Smooth muscle cell (in vitro differentiated cells): ENCODE measurements at regions not wholly inside any gene's neighbourhood (a gene's known extent, or its start where the extent isn't known, plus 50 kb on each side); places are given as distances from the start of the nearest gene placed in this dataset.

Experiments used
- DNase-seq: peaks from one replicate; lab custom pipeline; 2025; ENCODE audit not compliant: unreplicated experiment; lab: John Stamatoyannopoulos, UW
- H2AFZ ChIP-seq: fragments of 200-600 bp; sonication (generic); 2 replicates; pipeline ENCODE4 v1.6.0; 2016; ENCODE audit warnings: antibody characterized with exemption, low read depth, mild to moderate bottlenecking
- H3F3A ChIP-seq: fragments of 200-600 bp; sonication (generic); 2 replicates; pipeline ENCODE4 v1.6.0; 2017; ENCODE audit warnings: antibody characterized with exemption, low read depth
- H3K27ac ChIP-seq: fragments of 200-600 bp; sonication (generic); 2 replicates; pipeline ENCODE4 v1.5.1; 2016; ENCODE audit warnings: low read depth, mild to moderate bottlenecking
- H3K27me3 ChIP-seq: fragments of 200-600 bp; sonication (generic); 2 replicates; pipeline ENCODE4 v1.6.1; 2016; ENCODE audit warnings: low read depth, mild to moderate bottlenecking
- H3K36me3 ChIP-seq: fragments of 200-600 bp; sonication (generic); 2 replicates; pipeline ENCODE4 v1.5.1; 2016; ENCODE audit warnings: low read depth
- H3K4me1 ChIP-seq: fragments of 200-600 bp; sonication (generic); 2 replicates; pipeline ENCODE4 v1.5.1; 2016; ENCODE audit warnings: low read depth
- H3K4me2 ChIP-seq: fragments of 200-600 bp; sonication (generic); 2 replicates; pipeline ENCODE4 v1.6.0; 2016; ENCODE audit warnings: mild to moderate bottlenecking
- H3K4me3 ChIP-seq: fragments of 200-600 bp; sonication (generic); 2 replicates; pipeline ENCODE4 v1.5.1; 2016; ENCODE audit warnings: mild to moderate bottlenecking
- H3K79me2 ChIP-seq: fragments of 200-600 bp; sonication (generic); 2 replicates; pipeline ENCODE4 v1.6.0; 2016; ENCODE audit warnings: low read depth, mild to moderate bottlenecking
- H3K9ac ChIP-seq: fragments of 200-600 bp; sonication (generic); 2 replicates; pipeline ENCODE4 v1.6.0; 2016; ENCODE audit warnings: low read depth
- H3K9me3 ChIP-seq: fragments of 200-600 bp; sonication (generic); replicated peaks from 2 replicates; pipeline ENCODE4 v1.5.1; 2016; ENCODE audit warnings: low read depth
- H4K20me1 ChIP-seq: fragments of 200-600 bp; sonication (generic); 2 replicates; pipeline ENCODE4 v1.6.0; 2016; ENCODE audit warnings: low read depth
- CTCF ChIP-seq: fragments of 200-600 bp; sonication (generic); IDR thresholded peaks from 2 replicates; pipeline ENCODE4 v1.5.1; 2017; ENCODE audit warnings: borderline replicate concordance, mild to moderate bottlenecking, antibody characterized with exemption; ENCODE audit not compliant: insufficient read depth, poor library complexity, severe bottlenecking
- WGBS: methylation state at CpG from one replicate; pipeline ENCODE4 v1.1.7; 2016; ENCODE audit warnings: low lambda C conversion rate; 5-methylcytosine and 5-hydroxymethylcytosine counted together

GRCh38 chr11:11036848-11037732, 179.2 kb upstream of the ZBED5 start:
- H3F3A ChIP-seq, result no peaks in the 10 kb centered on the region
- H3K4me2 ChIP-seq, result no peak overlapping the region
- H3K4me3 ChIP-seq, result no peak overlapping the region
- 61% methylated on average over 5 of the region's 5 CpGs for WGBS
- peaks cover 15% of the 10 kb centered on the region for H3K4me1 ChIP-seq
- H3K27me3 ChIP-seq, result no peaks in the 10 kb centered on the region
- DNase-seq, result no peak
- no peak overlapping the region for H3K27ac ChIP-seq
- H3K36me3 ChIP-seq, result no peaks in the 10 kb centered on the region
- H2AFZ ChIP-seq, result no peak overlapping the region
- H3K9ac ChIP-seq, result no peak overlapping the region
- no peaks in the 10 kb centered on the region for H3K9me3 ChIP-seq
- H4K20me1 ChIP-seq, result no peaks in the 10 kb centered on the region
- H3K79me2 ChIP-seq, result no peaks in the 10 kb centered on the region
- TF ChIP-seq CTCF, result peak; percentile 77

GRCh38 chr11:11036185-11036847, 178.5 kb upstream of the ZBED5 start:
- Histone ChIP-seq H3F3A (no peaks in the 10 kb centered on the region), H3K36me3 (no peaks in the 10 kb centered on the region), H3K4me3 (no peak overlapping the region), H3K79me2 (no peaks in the 10 kb centered on the region), H3K9ac (no peak overlapping the region), H3K27me3 (no peaks in the 10 kb centered on the region), H3K4me2 (no peak overlapping the region), H3K4me1 (peaks cover 15% of the 10 kb centered on the region), H3K27ac (no peak overlapping the region), H4K20me1 (no peaks in the 10 kb centered on the region), H3K9me3 (no peaks in the 10 kb centered on the region), H2AFZ (no peak overlapping the region)
- 93% methylated on average over 3 of the region's 3 CpGs for WGBS
- no peak for DNase-seq
- TF ChIP-seq CTCF, result no peak

- Histone ChIP-seq H2AFZ (no peak overlapping the region), H3K4me2 (no peak overlapping the region), H3K27me3 (no peaks in the 10 kb centered on the region), H3K9ac (no peak overlapping the region), H4K20me1 (no peaks in the 10 kb centered on the region), H3K36me3 (no peaks in the 10 kb centered on the region), H3K9me3 (no peaks in the 10 kb centered on the region), H3K27ac (no peak overlapping the region), H3K4me3 (no peak overlapping the region), H3K79me2 (no peaks in the 10 kb centered on the region), H3F3A (no peaks in the 10 kb centered on the region), H3K4me1 (peaks cover 15% of the 10 kb centered on the region)
- WGBS, result 69% methylated on average over 1 of the region's 1 CpG
- no peak for TF ChIP-seq CTCF
- DNase-seq, result no peak
Measured at GRCh38 chr11:11035331-11035730, 177.5 kb upstream of the ZBED5 start.
